ENCODE measurements at regions not wholly inside any gene's neighbourhood (a gene's known extent, or its start where the extent isn't known, plus 50 kb on each side); places are given as distances from the start of the nearest gene placed in this dataset.

- peaks cover 3% of the 10 kb centered on the region for H3K27me3 ChIP-seq (ENCODE audit: insufficient read depth, low read depth, low read length)
- no peaks in the 10 kb centered on the region for H3F3A ChIP-seq (ENCODE audit: insufficient read depth, low read length, poor library complexity, severe bottlenecking)
These were observed 833.0 kb downstream of the SLC4A3 start for GRCh38 chr2:220460257-220460985.

GRCh38 chr2:220463876-220464275, 836.4 kb downstream of the SLC4A3 start:
- Histone ChIP-seq H3K79me2 (replicated peaks; ENCODE audit: insufficient read depth, low read length) (no peaks in the 10 kb centered on the region), H2AFZ (ENCODE audit: low read depth, low read length) (no peak overlapping the region), H3K27me3 (ENCODE audit: insufficient read depth, low read depth, low read length) (peaks cover 3% of the 10 kb centered on the region), H4K20me1 (ENCODE audit: insufficient read depth) (no peaks in the 10 kb centered on the region), H3F3A (ENCODE audit: insufficient read depth, low read length, poor library complexity, severe bottlenecking) (no peaks in the 10 kb centered on the region), H3K4me3 (ENCODE audit: low read length) (no peak overlapping the region), H3K27ac (ENCODE audit: low read length) (no peak overlapping the region), H3K9me2 (ENCODE audit: insufficient read depth, low read length) (no peaks in the 10 kb centered on the region), H3K4me2 (ENCODE audit: low read length) (no peak overlapping the region), H3K36me3 (ENCODE audit: insufficient read depth, low read length) (no peaks in the 10 kb centered on the region), H3K9ac (ENCODE audit: low read length) (no peak overlapping the region), H3K9me3 (ENCODE audit: low read length) (no peaks in the 10 kb centered on the region)
- TF ChIP-seq CTCF (IDR thresholded peaks at IDR 0.05; ENCODE audit: poor library complexity, severe bottlenecking): no peak
- no peak for TF ChIP-seq RAD21 (conservative IDR thresholded peaks at IDR 0.05)
- no peak for TF ChIP-seq TAF1 (IDR thresholded peaks at IDR 0.05; ENCODE audit: low read depth)
- TF ChIP-seq EZH2 (IDR thresholded peaks at IDR 0.05; ENCODE audit: borderline replicate concordance, insufficient read depth, low read length, poor library complexity, severe bottlenecking): no peak
- TF ChIP-seq EP300 (conservative IDR thresholded peaks at IDR 0.05; ENCODE audit: poor library complexity, severe bottlenecking): no peak

More at GRCh38 chr2:220460257-220460985, 833.0 kb downstream of the SLC4A3 start:
- Histone ChIP-seq H3K27ac (ENCODE audit: low read length) (no peak overlapping the region), H3K9me3 (ENCODE audit: low read length) (no peaks in the 10 kb centered on the region), H3K79me2 (replicated peaks; ENCODE audit: insufficient read depth, low read length) (no peaks in the 10 kb centered on the region), H3K4me3 (ENCODE audit: low read length) (no peak overlapping the region), H2AFZ (ENCODE audit: low read depth, low read length) (no peak overlapping the region), H3K36me3 (ENCODE audit: insufficient read depth, low read length) (no peaks in the 10 kb centered on the region), H3K9me2 (ENCODE audit: insufficient read depth, low read length) (no peaks in the 10 kb centered on the region), H4K20me1 (ENCODE audit: insufficient read depth) (no peaks in the 10 kb centered on the region), H3K4me2 (ENCODE audit: low read length) (no peak overlapping the region), H3K9ac (ENCODE audit: low read length) (no peak overlapping the region)
- TF ChIP-seq SMC3 (conservative IDR thresholded peaks at IDR 0.05; ENCODE audit: poor library complexity) (no peak), EZH2 (IDR thresholded peaks at IDR 0.05; ENCODE audit: borderline replicate concordance, insufficient read depth, low read length, poor library complexity, severe bottlenecking) (no peak), EP300 (conservative IDR thresholded peaks at IDR 0.05; ENCODE audit: poor library complexity, severe bottlenecking) (no peak), TAF1 (IDR thresholded peaks at IDR 0.05; ENCODE audit: low read depth) (no peak), REST (IDR thresholded peaks at IDR 0.05; ENCODE audit: borderline replicate concordance) (no peak), MXI1 (conservative IDR thresholded peaks at IDR 0.05; ENCODE audit: poor library complexity, severe bottlenecking) (no peak), RAD21 (conservative IDR thresholded peaks at IDR 0.05) (no peak), CTCF (IDR thresholded peaks at IDR 0.05; ENCODE audit: poor library complexity, severe bottlenecking) (no peak)
